ENCODE measurements at regions not wholly inside any gene's neighbourhood (a gene's known extent, or its start where the extent isn't known, plus 50 kb on each side); places are given as distances from the start of the nearest gene placed in this dataset.

- no peaks in the 10 kb centered on the region for H3K27me3 Mint-ChIP-seq
- H3K9me3 Mint-ChIP-seq (ENCODE audit: low read depth) = no peaks in the 10 kb centered on the region
- no peaks in the 10 kb centered on the region for H3K36me3 Mint-ChIP-seq (ENCODE audit: insufficient read depth)
- no peak overlapping the region for H3K4me3 Mint-ChIP-seq (ENCODE audit: low read depth)
- no peak for DNase-seq (ENCODE audit: low spot score, unreplicated experiment)
- peaks cover 5% of the 10 kb centered on the region for H3K4me1 Mint-ChIP-seq (ENCODE audit: low read depth)
- peak; percentile 23 for TF ChIP-seq CTCF (IDR thresholded peaks at IDR 0.05; ENCODE audit: unreplicated experiment)
- H3K27ac Mint-ChIP-seq = no peak overlapping the region
Observed at GRCh38 chrX:22666441-22666840, 333.3 kb upstream of the DDX53 start.

GRCh38 chrX:22674932-22675331 is 324.8 kb upstream of the DDX53 start:
- DNase-seq (ENCODE audit: low spot score, unreplicated experiment) = no peak
- Mint-ChIP-seq H3K36me3 (ENCODE audit: insufficient read depth) (no peaks in the 10 kb centered on the region), H3K27ac (peak overlapping the region; percentile 59)

GRCh38 chrX:22686138-22686541 is 313.6 kb upstream of the DDX53 start:
- H3K27ac Mint-ChIP-seq = no peak overlapping the region
- DNase-seq (ENCODE audit: low spot score, unreplicated experiment) = no peak
- H3K9me3 Mint-ChIP-seq (ENCODE audit: low read depth) = no peaks in the 10 kb centered on the region

More at GRCh38 chrX:22674932-22675331, 324.8 kb upstream of the DDX53 start:
- no peak for TF ChIP-seq CTCF (IDR thresholded peaks at IDR 0.05; ENCODE audit: unreplicated experiment)
- H3K9me3 Mint-ChIP-seq (ENCODE audit: low read depth) = peaks cover 9% of the 10 kb centered on the region
- H3K4me3 Mint-ChIP-seq (ENCODE audit: low read depth) = no peak overlapping the region
- H3K4me1 Mint-ChIP-seq (ENCODE audit: low read depth) = peaks cover 18% of the 10 kb centered on the region
- H3K27me3 Mint-ChIP-seq = no peaks in the 10 kb centered on the region

GRCh38 chrX:22689290-22689689 is 310.5 kb upstream of the DDX53 start:
- no peak overlapping the region for H3K27ac Mint-ChIP-seq

More at GRCh38 chrX:22686138-22686541, 313.6 kb upstream of the DDX53 start:
- Mint-ChIP-seq H3K4me1 (ENCODE audit: low read depth) (no peaks in the 10 kb centered on the region), H3K27me3 (no peaks in the 10 kb centered on the region), H3K4me3 (ENCODE audit: low read depth) (no peak overlapping the region), H3K36me3 (ENCODE audit: insufficient read depth) (no peaks in the 10 kb centered on the region)
- TF ChIP-seq CTCF (IDR thresholded peaks at IDR 0.05; ENCODE audit: unreplicated experiment) = no peak

GRCh38 chrX:22690116-22690515 is 309.6 kb upstream of the DDX53 start:
- TF ChIP-seq CTCF (IDR thresholded peaks at IDR 0.05; ENCODE audit: unreplicated experiment) = no peak
- Mint-ChIP-seq H3K36me3 (ENCODE audit: insufficient read depth) (no peaks in the 10 kb centered on the region), H3K27me3 (no peaks in the 10 kb centered on the region), H3K9me3 (ENCODE audit: low read depth) (no peaks in the 10 kb centered on the region), H3K4me1 (ENCODE audit: low read depth) (no peaks in the 10 kb centered on the region), H3K27ac (no peak overlapping the region), H3K4me3 (ENCODE audit: low read depth) (no peak overlapping the region)
- no peak for DNase-seq (ENCODE audit: low spot score, unreplicated experiment)

More at GRCh38 chrX:22689290-22689689, 310.5 kb upstream of the DDX53 start:
- Mint-ChIP-seq H3K9me3 (ENCODE audit: low read depth) (no peaks in the 10 kb centered on the region), H3K4me3 (ENCODE audit: low read depth) (no peak overlapping the region), H3K27me3 (no peaks in the 10 kb centered on the region), H3K36me3 (ENCODE audit: insufficient read depth) (no peaks in the 10 kb centered on the region), H3K4me1 (ENCODE audit: low read depth) (no peaks in the 10 kb centered on the region)
- DNase-seq (ENCODE audit: low spot score, unreplicated experiment) = no peak
- TF ChIP-seq CTCF (IDR thresholded peaks at IDR 0.05; ENCODE audit: unreplicated experiment) = no peak

Measured in progenitor cell of endocrine pancreas (in vitro differentiated cells).